Neural progenitor cell (in vitro differentiated cells): ENCODE measurements at regions not wholly inside any gene's neighbourhood (a gene's known extent, or its start where the extent isn't known, plus 50 kb on each side); places are given as distances from the start of the nearest gene placed in this dataset.

Experiments
- DNase-seq: peaks from one replicate; pipeline ENCODE4 v3.0.0-alpha.2; 2016; ENCODE audit warnings: low spot score
- H2AFZ ChIP-seq: fragments of 200-600 bp; sonication (generic); replicated peaks from 2 replicates; pipeline ENCODE4 v1.6.1; 2016; ENCODE audit warnings: antibody characterized with exemption
- H3F3A ChIP-seq: fragments of 200-600 bp; sonication (generic); 2 replicates; pipeline ENCODE4 v1.6.1; 2016; ENCODE audit warnings: antibody characterized with exemption, low read depth
- H3K27ac ChIP-seq: fragments of 200-600 bp; sonication (generic); 2 replicates; pipeline ENCODE4 v1.5.1; 2016; ENCODE audit warnings: mild to moderate bottlenecking
- H3K27me3 ChIP-seq: fragments of 200-600 bp; sonication (generic); 2 replicates; pipeline ENCODE4 v1.6.1; 2016; ENCODE audit warnings: mild to moderate bottlenecking, moderate library complexity
- H3K36me3 ChIP-seq: fragments of 200-600 bp; sonication (generic); 2 replicates; pipeline ENCODE4 v1.5.1; 2016
- H3K4me1 ChIP-seq: fragments of 200-600 bp; sonication (generic); 2 replicates; pipeline ENCODE4 v1.6.1; 2016; ENCODE audit warnings: mixed run types
- H3K4me2 ChIP-seq: fragments of 200-600 bp; sonication (generic); 2 replicates; pipeline ENCODE4 v1.6.1; 2016
- H3K4me3 ChIP-seq: fragments of 200-600 bp; sonication (generic); 2 replicates; pipeline ENCODE4 v1.5.1; 2016
- H3K79me2 ChIP-seq: fragments of 200-600 bp; sonication (generic); 2 replicates; pipeline ENCODE4 v1.6.1; 2016; ENCODE audit warnings: low read depth
- H3K9ac ChIP-seq: fragments of 200-600 bp; sonication (generic); 2 replicates; pipeline ENCODE4 v1.6.1; 2016
- H3K9me3 ChIP-seq: fragments of 200-600 bp; sonication (generic); 2 replicates; pipeline ENCODE4 v1.5.1; 2016; ENCODE audit warnings: low read depth
- H4K20me1 ChIP-seq: fragments of 200-600 bp; sonication (generic); 2 replicates; pipeline ENCODE4 v1.6.1; 2016; ENCODE audit warnings: low read depth
- H3K27ac Mint-ChIP-seq: 3 replicates; pipeline ENCODE4 v1.8.0; 2021; ENCODE audit warnings: mixed read lengths
- H3K27me3 Mint-ChIP-seq: 2 replicates; pipeline ENCODE4 v1.8.0; 2022; ENCODE audit warnings: low read depth, mild to moderate bottlenecking, inconsistent platforms, moderate library complexity, mixed read lengths; ENCODE audit not compliant: insufficient read depth
- H3K36me3 Mint-ChIP-seq: 3 replicates; pipeline ENCODE4 v1.8.0; 2021; ENCODE audit warnings: mixed read lengths
- H3K4me1 Mint-ChIP-seq: 3 replicates; pipeline ENCODE4 v1.8.0; 2021; ENCODE audit warnings: mixed read lengths
- H3K4me3 Mint-ChIP-seq: 3 replicates; pipeline ENCODE4 v1.8.0; 2021; ENCODE audit warnings: mild to moderate bottlenecking, moderate library complexity, mixed read lengths
- H3K9me3 Mint-ChIP-seq: 3 replicates; pipeline ENCODE4 v1.8.0; 2020; ENCODE audit warnings: mixed read lengths
- CTCF ChIP-seq: fragments of 200-600 bp; sonication (generic); IDR thresholded peaks from 2 replicates; pipeline ENCODE4 v1.5.1; 2017; ENCODE audit warnings: antibody characterized with exemption, mild to moderate bottlenecking
- EZH2 ChIP-seq: fragments of 200-600 bp; sonication (generic); IDR thresholded peaks from 2 replicates; pipeline ENCODE4 v1.6.1; 2017; ENCODE audit warnings: antibody characterized with exemption, mild to moderate bottlenecking, moderate library complexity
- EZH2phosphoT487 ChIP-seq: fragments of 200-600 bp; sonication (generic); IDR thresholded peaks from 2 replicates; pipeline ENCODE4 v1.6.1; 2017; ENCODE audit warnings: antibody characterized with exemption

- Histone ChIP-seq H3K9ac (no peak overlapping the region), H3K79me2 (no peaks in the 10 kb centered on the region), H3K4me1 (peaks cover 8% of the 10 kb centered on the region), H3K4me2 (no peak overlapping the region), H3K9me3 (no peaks in the 10 kb centered on the region), H3K27me3 (no peaks in the 10 kb centered on the region), H3F3A (no peaks in the 10 kb centered on the region), H4K20me1 (no peaks in the 10 kb centered on the region), H2AFZ (no peak overlapping the region), H3K27ac (no peak overlapping the region), H3K36me3 (no peaks in the 10 kb centered on the region), H3K4me3 (no peak overlapping the region)
- H3K27me3 Mint-ChIP-seq = no peaks in the 10 kb centered on the region
- peaks cover 13% of the 10 kb centered on the region for H3K4me1 Mint-ChIP-seq
- TF ChIP-seq EZH2phosphoT487 (no peak), EZH2 (no peak), CTCF (no peak)
- H3K36me3 Mint-ChIP-seq = no peaks in the 10 kb centered on the region
- no peak overlapping the region for H3K27ac Mint-ChIP-seq
- no peak for DNase-seq
- H3K4me3 Mint-ChIP-seq = no peak overlapping the region
- no peaks in the 10 kb centered on the region for H3K9me3 Mint-ChIP-seq
Measured at GRCh38 chr5:124278636-124279035, 467.8 kb downstream of the ZNF608 start.

GRCh38 chr5:124277767-124278545 lies 468.5 kb downstream of the ZNF608 start:
- H3K4me3 Mint-ChIP-seq = no peak overlapping the region
- Histone ChIP-seq H3K4me1 (peaks cover 8% of the 10 kb centered on the region), H3K27me3 (no peaks in the 10 kb centered on the region), H2AFZ (no peak overlapping the region), H3K79me2 (no peaks in the 10 kb centered on the region), H3F3A (no peaks in the 10 kb centered on the region), H3K9me3 (no peaks in the 10 kb centered on the region), H3K4me3 (no peak overlapping the region), H3K36me3 (no peaks in the 10 kb centered on the region), H3K4me2 (no peak overlapping the region), H3K9ac (no peak overlapping the region), H3K27ac (no peak overlapping the region), H4K20me1 (no peaks in the 10 kb centered on the region)
- H3K27me3 Mint-ChIP-seq = no peaks in the 10 kb centered on the region
- peaks cover 9% of the 10 kb centered on the region for H3K4me1 Mint-ChIP-seq
- no peaks in the 10 kb centered on the region for H3K9me3 Mint-ChIP-seq
- H3K36me3 Mint-ChIP-seq = no peaks in the 10 kb centered on the region
- TF ChIP-seq CTCF (no peak), EZH2phosphoT487 (no peak), EZH2 (no peak)
- H3K27ac Mint-ChIP-seq = no peak overlapping the region
- no peak for DNase-seq

DNA sequence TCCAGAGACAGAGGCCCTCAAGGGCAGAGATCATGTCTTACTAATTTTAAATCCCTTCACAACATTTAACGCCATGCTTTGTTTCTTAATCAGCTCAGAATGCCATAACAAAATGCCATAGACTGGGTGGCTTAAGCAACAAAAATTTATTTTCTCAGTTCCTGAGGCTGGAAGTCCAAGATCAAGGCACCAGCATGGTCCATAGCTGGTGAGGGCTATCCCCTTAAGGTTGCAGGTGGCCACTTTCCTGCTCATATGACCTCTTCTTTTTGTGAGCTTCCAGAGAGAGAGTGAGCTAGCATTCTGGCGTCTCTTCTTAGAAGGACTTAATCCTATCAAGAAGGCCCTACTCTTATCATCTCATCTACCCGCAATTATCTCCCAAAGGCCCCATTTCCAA lies 470.3 kb downstream of the ZNF608 start:
- H3K4me3 Mint-ChIP-seq = no peak overlapping the region
- no peaks in the 10 kb centered on the region for H3F3A ChIP-seq
- H3K27ac ChIP-seq = no peak overlapping the region
- H3K27me3 ChIP-seq = no peaks in the 10 kb centered on the region
- DNase-seq = no peak
- H2AFZ ChIP-seq = no peak overlapping the region
- H3K9ac ChIP-seq = no peak overlapping the region
- no peaks in the 10 kb centered on the region for H3K79me2 ChIP-seq
- no peaks in the 10 kb centered on the region for H3K9me3 Mint-ChIP-seq
- no peaks in the 10 kb centered on the region for H3K36me3 ChIP-seq
- no peaks in the 10 kb centered on the region for H3K36me3 Mint-ChIP-seq
- no peak for TF ChIP-seq CTCF
- no peak for TF ChIP-seq EZH2
- no peak for TF ChIP-seq EZH2phosphoT487
- H3K4me3 ChIP-seq = no peak overlapping the region
- H3K27ac Mint-ChIP-seq = no peak overlapping the region
- H3K4me1 ChIP-seq = peaks cover 8% of the 10 kb centered on the region
- H4K20me1 ChIP-seq = no peaks in the 10 kb centered on the region
- peaks cover 7% of the 10 kb centered on the region for H3K4me1 Mint-ChIP-seq
- no peaks in the 10 kb centered on the region for H3K9me3 ChIP-seq
- H3K27me3 Mint-ChIP-seq = no peaks in the 10 kb centered on the region
- no peak overlapping the region for H3K4me2 ChIP-seq
